ENCODE measurements at regions not wholly inside any gene's neighbourhood (a gene's known extent, or its start where the extent isn't known, plus 50 kb on each side); places are given as distances from the start of the nearest gene placed in this dataset.

DNA sequence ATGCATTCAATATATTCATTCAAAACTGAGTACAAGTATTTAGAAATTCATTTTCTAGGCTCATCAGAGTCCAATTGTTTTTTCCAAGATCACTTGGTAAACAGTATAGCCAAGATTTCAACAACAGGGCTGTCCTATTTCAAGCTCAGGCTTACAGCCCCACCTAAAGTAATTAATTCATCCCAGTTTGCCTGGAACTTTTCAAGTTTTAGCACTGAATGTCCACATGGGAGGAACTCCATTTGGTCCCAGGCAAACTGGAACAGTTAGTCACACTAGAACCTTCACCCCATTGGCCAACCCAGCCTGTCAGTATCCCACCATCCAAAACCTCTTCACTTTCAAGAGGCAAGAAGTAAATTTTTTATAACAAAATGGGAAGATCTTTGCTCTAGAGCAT, 210.9 kb downstream of the DPY19L2 start:
- TF ChIP-seq, protein P1, sequence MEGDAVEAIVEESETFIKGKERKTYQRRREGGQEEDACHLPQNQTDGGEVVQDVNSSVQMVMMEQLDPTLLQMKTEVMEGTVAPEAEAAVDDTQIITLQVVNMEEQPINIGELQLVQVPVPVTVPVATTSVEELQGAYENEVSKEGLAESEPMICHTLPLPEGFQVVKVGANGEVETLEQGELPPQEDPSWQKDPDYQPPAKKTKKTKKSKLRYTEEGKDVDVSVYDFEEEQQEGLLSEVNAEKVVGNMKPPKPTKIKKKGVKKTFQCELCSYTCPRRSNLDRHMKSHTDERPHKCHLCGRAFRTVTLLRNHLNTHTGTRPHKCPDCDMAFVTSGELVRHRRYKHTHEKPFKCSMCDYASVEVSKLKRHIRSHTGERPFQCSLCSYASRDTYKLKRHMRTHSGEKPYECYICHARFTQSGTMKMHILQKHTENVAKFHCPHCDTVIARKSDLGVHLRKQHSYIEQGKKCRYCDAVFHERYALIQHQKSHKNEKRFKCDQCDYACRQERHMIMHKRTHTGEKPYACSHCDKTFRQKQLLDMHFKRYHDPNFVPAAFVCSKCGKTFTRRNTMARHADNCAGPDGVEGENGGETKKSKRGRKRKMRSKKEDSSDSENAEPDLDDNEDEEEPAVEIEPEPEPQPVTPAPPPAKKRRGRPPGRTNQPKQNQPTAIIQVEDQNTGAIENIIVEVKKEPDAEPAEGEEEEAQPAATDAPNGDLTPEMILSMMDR (IDR thresholded peaks at IDR 0.05) = no peak
- TF ChIP-seq POLR2AphosphoS5 (IDR thresholded peaks at IDR 0.05) (no peak), POLR2A (IDR thresholded peaks at IDR 0.05) (no peak), EP300 (IDR thresholded peaks at IDR 0.05; ENCODE audit: low read depth) (no peak)

All from transverse colon (tissue), 4 donors.